GM12878 (cell line): ENCODE measurements at regions not wholly inside any gene's neighbourhood (a gene's known extent, or its start where the extent isn't known, plus 50 kb on each side); places are given as distances from the start of the nearest gene placed in this dataset.

Source experiments
- ATAC-seq: fragments of 200-7000 bp; cut with Tn5 transposase; 3 replicates; pipeline ENCODE4 v1.9.1; 2020; ENCODE audit warnings: mild to moderate bottlenecking, moderate library complexity
- BruUV-seq: library from RNA; stranded (reverse); fragments of 400-500 nt; replicated peaks from 2 replicates; lab custom pipeline; 2021; lab: Mats Ljungman, UMichigan
- CTCF ChIA-PET: fragments of 300-600 bp; sonication (Branson Sonifier 250); formaldehyde crosslinking; extraction: SDS; loops from one replicate; lab custom pipeline; 2021; ENCODE audit warnings: inconsistent platforms; lab: Yijun Ruan, JAX
- POLR2A ChIA-PET: fragments of 350-600 bp; formaldehyde crosslinking; extraction: SDS; loops from one replicate; lab custom pipeline; 2021; ENCODE audit warnings: inconsistent platforms; lab: Charles Lee
- RAD21 ChIA-PET: fragments of 300-600 bp; sonication (Branson Sonifier 250); formaldehyde crosslinking; loops from one replicate; lab custom pipeline; 2023; ENCODE audit warnings: antibody characterized with exemption; ENCODE audit not compliant: unreplicated experiment; lab: Charles Lee
- SMC1A ChIA-PET: fragments of 300-600 bp; sonication (Branson Sonifier 250); formaldehyde crosslinking; loops from one replicate; lab custom pipeline; 2023; ENCODE audit not compliant: unreplicated experiment, uncharacterized antibody; lab: Charles Lee
- DNase-seq: peaks from one replicate; pipeline ENCODE4 v3.0.0-alpha.2; 2011; ENCODE audit warnings: low read depth, low spot score
- FAIRE-seq: peaks from 3 replicates; lab custom pipeline; 2011; peaks lifted over from hg19 to GRCh38; lab: Jason Lieb, UNC
- H2AFZ ChIP-seq: 2 replicates; pipeline ENCODE4 v1.6.0; 2011; ENCODE audit warnings: low read depth, low read length, control low read depth; ENCODE audit not compliant: control insufficient read depth
- H3K27ac ChIP-seq: 2 replicates; pipeline ENCODE4 v1.5.1; 2011; ENCODE audit warnings: control low read depth; ENCODE audit not compliant: control insufficient read depth, insufficient read depth
- H3K27me3 ChIP-seq, 2 experiments: replicated peaks in 1 of 2; 2 replicates each; pipeline versions ENCODE4 v1.6.0 to v1.6.1; 2011; ENCODE audit warnings: low read length in 1 of 2; ENCODE audit not compliant: control insufficient read depth in 2 of 2, insufficient read depth in 2 of 2
- H3K36me3 ChIP-seq, 2 experiments: 2 replicates each; pipeline ENCODE4 v1.5.1; 2011; ENCODE audit warnings: low read length in 1 of 2; ENCODE audit not compliant: control insufficient read depth in 2 of 2, insufficient read depth in 2 of 2
- H3K4me1 ChIP-seq: 2 replicates; pipeline ENCODE4 v1.6.1; 2011; ENCODE audit warnings: mild to moderate bottlenecking, low read length, moderate library complexity, mixed read lengths; ENCODE audit not compliant: control insufficient read depth, insufficient read depth
- H3K4me2 ChIP-seq: 2 replicates; pipeline ENCODE4 v1.6.0; 2011; ENCODE audit warnings: control low read depth; ENCODE audit not compliant: control insufficient read depth, insufficient read depth
- H3K4me3 ChIP-seq: fragments of 200-600 bp; sonication (generic); 2 replicates; pipeline ENCODE4 v1.5.1; 2016
- H3K79me2 ChIP-seq: 2 replicates; pipeline ENCODE4 v1.6.0; 2011; ENCODE audit warnings: low read length; ENCODE audit not compliant: control insufficient read depth, insufficient read depth
- H3K9ac ChIP-seq: 2 replicates; pipeline ENCODE4 v1.8.0; 2011; ENCODE audit warnings: low read length, control low read depth, mixed read lengths; ENCODE audit not compliant: control insufficient read depth, insufficient read depth
- H3K9me3 ChIP-seq: replicated peaks from 3 replicates; pipeline ENCODE4 v1.5.1; 2011; ENCODE audit warnings: mild to moderate bottlenecking, low read length; ENCODE audit not compliant: control insufficient read depth, insufficient read depth
- H4K20me1 ChIP-seq: 2 replicates; pipeline ENCODE4 v1.6.0; 2011; ENCODE audit not compliant: control insufficient read depth, insufficient read depth
- NFYA ChIP-seq: IDR thresholded peaks from 2 replicates; pipeline ENCODE4 v1.6.1; 2011; ENCODE audit warnings: low read depth, mild to moderate bottlenecking, low read length, improper control_type of control experiment, borderline replicate concordance
- NR2C1 ChIP-seq: fragments of 450-650 bp; IDR thresholded peaks from 2 replicates; pipeline ENCODE4 v1.6.1; 2017; ENCODE audit warnings: antibody characterized with exemption, mild to moderate bottlenecking, moderate library complexity
- SUZ12 ChIP-seq: fragments of 200-600 bp; sonication (generic); IDR thresholded peaks from one replicate; pipeline ENCODE4 v1.6.1; 2018; ENCODE audit warnings: antibody characterized with exemption, mild to moderate bottlenecking; ENCODE audit not compliant: unreplicated experiment
- TARDBP ChIP-seq: IDR thresholded peaks from 2 replicates; pipeline ENCODE4 v1.6.1; 2016; ENCODE audit warnings: borderline replicate concordance
- TCF12 ChIP-seq: IDR thresholded peaks from 2 replicates; pipeline ENCODE4 v1.6.1; 2011; ENCODE audit warnings: low read depth, mild to moderate bottlenecking, low read length
- ZNF217 ChIP-seq: fragments of 450-650 bp; IDR thresholded peaks from 2 replicates; pipeline ENCODE4 v1.6.1; 2017; ENCODE audit warnings: antibody characterized with exemption, mild to moderate bottlenecking
- ZNF384 ChIP-seq: IDR thresholded peaks from 2 replicates; pipeline ENCODE4 v1.6.1; 2012; ENCODE audit warnings: low read depth, mild to moderate bottlenecking, low read length, improper control_type of control experiment, borderline replicate concordance
- ZNF622 ChIP-seq: fragments of 450-650 bp; IDR thresholded peaks from 2 replicates; pipeline ENCODE4 v1.6.1; 2017; ENCODE audit warnings: mild to moderate bottlenecking, inconsistent platforms
- WGBS: methylation state at CpG from one replicate; pipeline ENCODE4 v1.1.6; 2016; ENCODE audit warnings: low lambda C conversion rate; ENCODE audit not compliant: insufficient replicate concordance, insufficient coverage; ENCODE audit errors: missing lambda C conversion rate; 5-methylcytosine and 5-hydroxymethylcytosine counted together
- in situ Hi-C: fragments of 300-500 bp; cut with MboI; formaldehyde crosslinking; loops from 9 replicates; pipeline ENCODE4 v1.14.3; 2018; ENCODE audit warnings: mixed read lengths
- intact Hi-C: fragments of 100-400 bp; cut with micrococcal nuclease; formaldehyde crosslinking; loops from one replicate; pipeline ENCODE4 v1.14.2; 2022; ENCODE audit not compliant: unreplicated experiment
- TF ChIP-seq, protein P1 (sequence below): fragments of 150-350 bp; IDR thresholded peaks from 2 replicates; pipeline ENCODE4 v1.6.1; 2016; ENCODE audit warnings: low read depth, low read length
- TF ChIP-seq, protein P2 (sequence below): fragments of 450-650 bp; IDR thresholded peaks from 2 replicates; pipeline ENCODE4 v1.6.1; 2017; ENCODE audit warnings: borderline replicate concordance

DNA sequence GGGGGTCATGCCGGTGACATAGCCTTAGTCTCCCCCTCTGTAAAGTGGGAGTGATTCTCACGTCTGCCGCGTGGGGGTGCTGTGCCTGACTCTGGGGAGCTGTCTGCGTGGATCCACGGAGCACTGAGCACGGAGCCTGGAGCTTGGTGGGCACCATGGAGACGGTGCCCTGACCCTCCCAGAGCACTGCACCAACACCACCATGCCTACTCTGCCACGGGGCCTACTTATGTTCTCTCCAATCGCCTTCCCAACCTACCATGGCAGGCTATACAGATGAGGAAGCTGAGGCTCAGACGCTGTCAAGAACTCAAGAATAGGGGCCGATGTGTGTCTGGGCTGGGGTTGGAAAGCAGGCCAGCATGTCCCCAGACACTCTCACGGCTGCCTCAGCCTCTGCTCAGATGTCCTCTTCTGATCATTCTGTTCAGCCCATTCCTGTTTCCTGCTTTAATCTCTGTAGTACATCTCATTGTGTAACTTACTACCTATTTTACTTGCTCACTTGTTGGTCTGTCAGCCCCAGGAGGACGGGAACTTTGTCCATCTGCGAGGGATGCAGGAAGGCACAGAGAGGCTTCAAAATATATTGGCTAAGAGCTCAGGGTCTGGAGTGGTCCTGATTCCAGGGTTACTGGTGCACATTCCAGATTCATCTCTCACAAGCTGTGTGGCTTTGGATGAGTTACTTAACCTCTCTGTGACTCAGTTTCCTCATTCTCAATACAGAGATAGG, 168.1 kb upstream of the HS6ST1 start (continued):
- TF ChIP-seq, protein P1, sequence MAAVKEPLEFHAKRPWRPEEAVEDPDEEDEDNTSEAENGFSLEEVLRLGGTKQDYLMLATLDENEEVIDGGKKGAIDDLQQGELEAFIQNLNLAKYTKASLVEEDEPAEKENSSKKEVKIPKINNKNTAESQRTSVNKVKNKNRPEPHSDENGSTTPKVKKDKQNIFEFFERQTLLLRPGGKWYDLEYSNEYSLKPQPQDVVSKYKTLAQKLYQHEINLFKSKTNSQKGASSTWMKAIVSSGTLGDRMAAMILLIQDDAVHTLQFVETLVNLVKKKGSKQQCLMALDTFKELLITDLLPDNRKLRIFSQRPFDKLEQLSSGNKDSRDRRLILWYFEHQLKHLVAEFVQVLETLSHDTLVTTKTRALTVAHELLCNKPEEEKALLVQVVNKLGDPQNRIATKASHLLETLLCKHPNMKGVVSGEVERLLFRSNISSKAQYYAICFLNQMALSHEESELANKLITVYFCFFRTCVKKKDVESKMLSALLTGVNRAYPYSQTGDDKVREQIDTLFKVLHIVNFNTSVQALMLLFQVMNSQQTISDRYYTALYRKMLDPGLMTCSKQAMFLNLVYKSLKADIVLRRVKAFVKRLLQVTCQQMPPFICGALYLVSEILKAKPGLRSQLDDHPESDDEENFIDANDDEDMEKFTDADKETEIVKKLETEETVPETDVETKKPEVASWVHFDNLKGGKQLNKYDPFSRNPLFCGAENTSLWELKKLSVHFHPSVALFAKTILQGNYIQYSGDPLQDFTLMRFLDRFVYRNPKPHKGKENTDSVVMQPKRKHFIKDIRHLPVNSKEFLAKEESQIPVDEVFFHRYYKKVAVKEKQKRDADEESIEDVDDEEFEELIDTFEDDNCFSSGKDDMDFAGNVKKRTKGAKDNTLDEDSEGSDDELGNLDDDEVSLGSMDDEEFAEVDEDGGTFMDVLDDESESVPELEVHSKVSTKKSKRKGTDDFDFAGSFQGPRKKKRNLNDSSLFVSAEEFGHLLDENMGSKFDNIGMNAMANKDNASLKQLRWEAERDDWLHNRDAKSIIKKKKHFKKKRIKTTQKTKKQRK: no peak

GRCh38 chr2:128487650-128488387, 169.2 kb upstream of the HS6ST1 start:
- Histone ChIP-seq H3K4me1 (no peaks in the 10 kb centered on the region), H3K27ac (no peak overlapping the region), H3K9ac (no peak overlapping the region), H3K4me3 (no peak overlapping the region), H3K27me3 (peaks cover 0 to 3% of the 10 kb centered on the region in 2 experiments; a peak in 1 of 4 replicates), H4K20me1 (no peaks in the 10 kb centered on the region), H3K4me2 (no peak overlapping the region), H2AFZ (no peak overlapping the region), H3K79me2 (no peaks in the 10 kb centered on the region), H3K9me3 (no peaks in the 10 kb centered on the region), H3K36me3 (no peaks in the 10 kb centered on the region)
- no TSS peak for BruUV-seq
- ATAC-seq (no peak), DNase-seq (no peak), FAIRE-seq (no peak)
- RAD21 ChIA-PET: no interaction called here
- SMC1A ChIA-PET: no interaction called here
- TF ChIP-seq NR2C1: no peak
- no peak for TF ChIP-seq NFYA
- no peak for TF ChIP-seq TARDBP
- TF ChIP-seq TCF12: no peak
- no peak for TF ChIP-seq ZNF384
- TF ChIP-seq SUZ12: no peak
- TF ChIP-seq ZNF217: no peak
- TF ChIP-seq, protein P2, sequence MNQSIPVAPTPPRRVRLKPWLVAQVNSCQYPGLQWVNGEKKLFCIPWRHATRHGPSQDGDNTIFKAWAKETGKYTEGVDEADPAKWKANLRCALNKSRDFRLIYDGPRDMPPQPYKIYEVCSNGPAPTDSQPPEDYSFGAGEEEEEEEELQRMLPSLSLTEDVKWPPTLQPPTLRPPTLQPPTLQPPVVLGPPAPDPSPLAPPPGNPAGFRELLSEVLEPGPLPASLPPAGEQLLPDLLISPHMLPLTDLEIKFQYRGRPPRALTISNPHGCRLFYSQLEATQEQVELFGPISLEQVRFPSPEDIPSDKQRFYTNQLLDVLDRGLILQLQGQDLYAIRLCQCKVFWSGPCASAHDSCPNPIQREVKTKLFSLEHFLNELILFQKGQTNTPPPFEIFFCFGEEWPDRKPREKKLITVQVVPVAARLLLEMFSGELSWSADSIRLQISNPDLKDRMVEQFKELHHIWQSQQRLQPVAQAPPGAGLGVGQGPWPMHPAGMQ: no peak
- TF ChIP-seq ZNF622: no peak
- 6% methylated on average over 3 of the region's 3 CpGs for WGBS
- POLR2A ChIA-PET: no interaction called here
- intact Hi-C loops: no loop called here
- in situ Hi-C loops: no loop called here
- CTCF ChIA-PET: no interaction called here
